ENCODE measurements at regions not wholly inside any gene's neighbourhood (a gene's known extent, or its start where the extent isn't known, plus 50 kb on each side); places are given as distances from the start of the nearest gene placed in this dataset.
"Not testable (repeated sequence)": the region's sequence is repeated elsewhere in the genome, so short reads cannot be mapped to it uniquely, and the experiment has no call there.

DNA sequence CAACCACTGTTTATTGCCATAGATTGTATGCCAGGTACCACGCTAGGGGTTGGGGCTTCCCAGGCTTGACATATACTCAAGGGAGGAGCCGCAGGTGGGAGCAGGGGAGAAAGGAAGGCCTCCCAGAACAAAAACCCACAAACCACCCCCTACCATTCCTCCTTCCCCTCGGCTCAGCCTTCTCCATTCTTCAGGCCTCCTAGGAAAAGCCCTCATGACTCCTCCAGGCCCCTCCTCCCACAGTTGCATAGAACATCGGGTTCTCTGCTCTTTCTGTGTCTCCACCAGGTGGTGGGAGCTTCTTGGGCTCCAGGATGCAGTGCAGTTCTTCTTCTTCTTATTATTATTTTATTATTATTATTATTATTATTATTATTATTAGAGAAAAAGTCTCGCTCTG is 80.3 kb downstream of the ZFP36L2 start:
- no peak for DNase-seq

DNA sequence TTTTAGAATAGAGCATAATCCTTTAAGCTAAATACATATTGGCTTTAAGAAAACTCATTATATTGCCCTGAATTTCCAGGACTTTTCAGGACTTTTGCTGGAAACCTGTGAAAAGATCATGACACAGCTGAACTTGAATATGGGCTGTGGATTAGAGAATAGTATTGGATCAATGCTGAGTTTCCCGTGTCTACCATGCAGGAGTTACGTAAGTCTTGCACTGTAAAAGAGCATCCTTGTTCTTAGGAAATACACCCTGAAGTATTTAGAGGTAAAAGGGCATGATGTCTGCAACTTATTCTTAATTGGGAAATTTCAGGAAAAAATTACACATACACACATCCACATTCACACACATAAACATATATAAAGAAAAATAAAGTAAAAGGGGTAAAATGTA is 82.1 kb downstream of the ZFP36L2 start:
- DNase-seq = no peak

DNA sequence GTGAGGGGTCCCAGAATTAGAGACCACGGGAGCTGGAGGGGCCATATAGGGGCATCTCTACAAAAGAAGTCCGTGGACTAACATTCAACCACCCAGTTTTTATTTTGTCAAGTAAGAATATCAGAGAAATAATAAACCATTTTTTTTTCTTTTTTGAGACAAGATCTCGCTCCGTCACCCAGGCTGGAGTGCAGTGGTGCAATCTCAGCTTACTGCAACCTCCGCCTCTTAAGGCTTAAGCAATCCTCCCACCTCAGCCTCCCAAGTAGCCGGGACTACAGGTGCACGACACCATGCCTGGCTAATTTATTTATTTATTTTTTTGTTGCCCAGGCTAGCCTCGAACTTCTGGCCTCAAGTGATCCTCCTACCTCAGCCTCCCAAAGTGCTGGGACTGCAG is 82.7 kb downstream of the ZFP36L2 start:
- no peak for DNase-seq

DNA sequence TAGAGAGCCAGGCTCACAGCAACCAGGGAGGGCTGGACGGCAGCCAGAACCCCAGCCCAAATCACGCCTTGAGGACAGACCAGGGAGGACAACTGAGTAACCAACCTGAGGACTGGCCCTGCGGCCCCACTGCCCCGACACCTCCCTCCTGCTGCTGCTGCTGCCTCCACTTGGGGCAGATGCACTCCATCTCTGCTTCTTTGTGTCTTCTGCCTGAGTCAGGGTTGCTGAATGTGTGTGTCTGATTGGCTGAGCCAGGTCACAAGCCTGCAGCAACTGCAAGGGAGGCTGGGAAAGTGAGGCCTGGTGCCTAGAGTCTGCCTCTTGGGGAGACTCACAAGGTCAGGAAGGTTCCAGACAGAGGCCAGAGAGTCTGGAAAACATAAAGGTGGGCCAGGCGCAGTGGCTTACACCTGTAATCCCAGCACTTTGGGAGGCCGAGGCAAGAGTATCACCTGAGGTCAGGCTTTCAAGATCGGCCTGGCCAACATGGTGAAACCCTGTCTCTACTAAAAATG is 83.4 kb downstream of the ZFP36L2 start:
- DNase-seq = no peak

DNA sequence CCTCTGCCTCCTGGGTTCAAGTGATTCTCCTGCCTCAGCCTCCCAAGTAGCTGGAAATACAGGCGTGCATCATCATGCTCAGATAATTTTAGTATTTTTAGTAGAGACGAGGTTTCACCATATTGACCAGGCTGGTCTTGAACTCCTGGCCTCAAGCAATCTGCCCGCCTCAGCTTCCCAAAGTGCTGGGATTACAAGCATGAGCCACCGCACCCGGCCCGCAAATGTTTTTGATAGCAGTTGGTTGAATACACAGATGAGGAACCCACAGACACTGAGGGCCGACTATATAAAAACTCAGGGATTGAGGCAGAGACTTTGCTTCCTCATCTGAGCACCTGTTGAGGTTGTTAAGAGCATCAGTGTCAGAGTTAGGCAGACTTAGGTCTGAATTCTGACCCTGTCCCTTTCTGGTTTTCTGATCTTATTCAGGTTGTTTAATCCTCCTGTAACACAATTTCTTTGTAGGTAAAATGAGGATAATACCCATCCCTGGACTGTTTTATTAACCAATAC is 84.7 kb downstream of the ZFP36L2 start:
- not testable (repeated sequence) for DNase-seq

DNA sequence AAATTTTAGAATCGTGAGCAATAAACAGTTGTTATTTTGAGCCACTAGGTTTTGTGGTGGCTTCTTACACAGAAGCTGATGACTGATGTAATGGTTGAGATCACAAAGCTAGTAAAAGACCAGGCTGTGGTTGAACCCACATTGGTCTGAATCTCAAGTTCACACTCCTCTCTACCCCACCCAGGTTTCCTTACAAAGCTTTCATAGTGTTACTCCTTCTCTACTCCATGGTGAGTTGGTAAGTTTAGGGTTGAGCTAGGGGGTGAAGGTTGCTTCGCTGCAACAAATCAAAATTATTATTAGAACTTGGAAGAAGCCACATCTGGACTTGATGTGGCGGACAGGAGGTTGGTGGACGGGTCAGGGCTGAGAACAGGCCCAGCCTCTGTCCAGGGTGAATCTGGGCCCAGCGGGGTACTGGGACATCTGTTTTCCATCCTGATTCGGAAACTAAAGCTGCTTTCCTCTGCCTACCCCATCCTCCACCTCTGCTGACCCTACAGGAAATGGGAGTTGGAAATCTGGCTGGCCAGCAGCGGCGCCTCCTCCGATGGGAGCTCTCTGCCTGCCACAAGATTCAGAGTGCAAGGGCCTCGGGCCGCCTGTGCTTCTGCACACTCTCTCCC is 86.3 kb downstream of the ZFP36L2 start:
- DNase-seq = no peak

DNA sequence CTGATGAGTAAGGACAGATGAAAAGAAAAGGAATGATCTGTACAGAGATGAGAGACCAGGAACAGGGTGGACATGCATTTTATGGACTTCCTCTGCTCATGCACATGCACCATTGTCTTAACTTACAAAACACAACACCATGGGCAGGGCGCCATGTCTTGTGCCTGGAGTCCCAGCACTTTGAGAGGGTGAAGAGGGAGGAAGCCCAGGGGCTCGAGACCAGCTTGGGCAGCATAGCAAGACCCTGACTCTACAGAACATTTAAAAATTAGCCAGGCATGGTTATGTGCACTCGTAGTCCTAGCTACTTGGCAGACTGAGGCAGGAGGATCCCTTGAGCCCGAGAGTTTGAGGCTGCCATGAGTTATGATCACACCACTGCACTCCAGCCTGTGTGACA is 86.9 kb downstream of the ZFP36L2 start:
- DNase-seq = no peak

DNA sequence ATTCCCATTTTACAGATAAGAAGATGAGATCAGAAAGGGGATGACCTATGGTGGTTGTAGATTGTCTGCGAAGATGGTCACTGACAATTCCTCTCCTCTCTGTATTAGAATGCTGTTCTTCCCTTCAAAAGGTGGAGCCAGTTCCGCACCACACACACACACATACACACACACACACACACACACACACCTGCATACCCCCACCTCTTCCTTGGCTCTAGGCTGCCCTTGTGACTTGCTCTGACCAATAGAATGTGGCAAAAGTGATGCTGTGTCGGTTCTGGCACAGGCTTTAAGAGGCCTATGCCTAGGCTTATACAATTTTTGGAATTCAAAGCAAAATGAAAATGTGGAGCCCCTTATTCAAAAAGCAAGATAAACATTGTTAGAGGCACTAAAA is 88.0 kb downstream of the ZFP36L2 start:
- no peak for DNase-seq

DNA sequence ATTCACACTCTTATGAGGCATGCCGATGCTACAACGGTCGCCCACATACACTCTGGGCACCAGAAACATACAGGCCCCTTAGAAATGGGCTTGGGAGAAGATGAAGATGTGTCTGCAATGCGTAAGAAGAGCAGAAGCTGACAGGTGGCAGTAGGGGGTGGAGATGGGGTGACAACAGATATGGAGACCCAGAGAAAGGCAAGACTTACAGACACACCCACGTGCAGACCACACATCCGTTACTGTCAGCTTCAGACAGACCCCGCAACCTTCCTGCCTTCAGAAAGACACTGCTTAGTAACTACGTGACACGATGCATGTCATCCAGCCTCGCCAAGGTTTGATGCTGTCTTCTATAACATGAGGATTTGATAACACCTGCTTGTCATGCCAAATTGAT is 89.5 kb downstream of the ZFP36L2 start:
- no peak for DNase-seq

DNA sequence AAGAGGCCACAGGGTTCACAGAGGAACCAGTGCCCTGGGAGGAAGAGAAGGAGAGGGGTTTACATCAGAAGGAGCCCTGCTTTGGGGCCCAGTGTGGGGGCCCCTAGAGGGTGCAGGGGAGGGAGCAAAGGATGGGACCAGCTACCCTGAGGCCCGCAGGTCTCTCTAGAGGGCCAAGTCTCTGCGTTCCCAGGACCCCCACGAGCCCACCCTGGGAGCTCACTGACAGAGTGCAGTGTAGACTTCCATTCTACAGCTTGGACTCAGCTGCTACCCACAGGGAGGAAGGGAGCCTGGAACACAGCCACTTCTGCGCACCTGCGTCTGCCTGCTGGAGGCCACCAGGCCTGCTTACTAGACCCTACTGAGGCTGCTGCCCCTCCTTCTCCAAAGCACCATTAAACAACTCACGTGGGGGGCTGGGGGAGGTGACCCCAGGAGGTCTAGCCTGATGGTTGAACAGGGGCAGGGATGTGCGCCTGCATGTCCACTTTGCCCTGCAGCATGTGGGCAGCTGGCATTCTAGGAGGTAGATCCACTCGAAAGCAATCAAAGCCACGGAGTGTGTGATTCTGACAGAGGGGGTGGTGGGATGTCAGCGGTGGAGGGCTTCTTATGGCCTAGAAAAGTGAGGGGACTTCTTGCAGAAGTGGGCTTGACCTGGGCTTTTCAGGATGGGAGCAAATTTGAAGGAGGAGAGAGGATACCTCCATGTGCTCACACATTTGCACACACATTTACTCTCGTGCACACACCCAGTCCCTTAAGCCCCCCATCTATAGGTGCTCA is 90.2 kb downstream of the ZFP36L2 start:
- DNase-seq = no peak

DNA sequence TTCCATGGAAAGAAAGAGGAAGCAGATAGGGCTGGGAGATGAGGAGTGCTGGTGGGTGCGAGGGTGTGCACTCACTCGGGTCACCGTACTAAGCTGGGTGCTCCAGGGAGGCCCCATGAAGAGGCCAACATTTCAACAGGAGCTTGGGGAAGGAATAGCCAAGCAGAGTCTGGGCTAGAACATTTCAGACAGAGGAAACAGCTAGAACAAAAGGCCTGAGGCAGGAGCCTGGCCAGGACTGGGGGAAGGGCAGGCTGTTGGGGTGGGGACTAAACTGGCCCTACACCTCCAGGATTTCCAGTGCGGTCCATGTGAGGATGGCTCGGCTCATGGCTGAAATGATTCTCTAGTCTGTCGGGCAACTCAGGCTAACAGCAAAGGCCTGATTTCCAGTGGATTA is 90.8 kb downstream of the ZFP36L2 start:
- DNase-seq = no peak

DNA sequence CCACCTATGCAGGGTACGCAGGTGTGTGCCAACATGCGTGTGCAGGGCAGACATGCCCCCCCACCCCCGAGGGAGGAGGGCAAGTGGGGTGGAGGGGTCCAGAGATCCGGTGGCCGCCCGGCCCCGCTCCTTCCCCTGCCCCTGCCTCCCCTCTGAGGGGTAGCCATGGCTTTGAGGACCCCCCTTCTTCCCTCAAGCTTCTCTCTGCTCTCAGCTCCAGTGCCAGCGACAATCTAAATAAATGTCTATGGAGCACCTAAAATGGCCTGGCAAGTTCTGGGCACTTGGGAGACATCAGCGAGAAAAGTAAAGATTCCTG is 91.9 kb downstream of the ZFP36L2 start:
- no peak for DNase-seq

DNA sequence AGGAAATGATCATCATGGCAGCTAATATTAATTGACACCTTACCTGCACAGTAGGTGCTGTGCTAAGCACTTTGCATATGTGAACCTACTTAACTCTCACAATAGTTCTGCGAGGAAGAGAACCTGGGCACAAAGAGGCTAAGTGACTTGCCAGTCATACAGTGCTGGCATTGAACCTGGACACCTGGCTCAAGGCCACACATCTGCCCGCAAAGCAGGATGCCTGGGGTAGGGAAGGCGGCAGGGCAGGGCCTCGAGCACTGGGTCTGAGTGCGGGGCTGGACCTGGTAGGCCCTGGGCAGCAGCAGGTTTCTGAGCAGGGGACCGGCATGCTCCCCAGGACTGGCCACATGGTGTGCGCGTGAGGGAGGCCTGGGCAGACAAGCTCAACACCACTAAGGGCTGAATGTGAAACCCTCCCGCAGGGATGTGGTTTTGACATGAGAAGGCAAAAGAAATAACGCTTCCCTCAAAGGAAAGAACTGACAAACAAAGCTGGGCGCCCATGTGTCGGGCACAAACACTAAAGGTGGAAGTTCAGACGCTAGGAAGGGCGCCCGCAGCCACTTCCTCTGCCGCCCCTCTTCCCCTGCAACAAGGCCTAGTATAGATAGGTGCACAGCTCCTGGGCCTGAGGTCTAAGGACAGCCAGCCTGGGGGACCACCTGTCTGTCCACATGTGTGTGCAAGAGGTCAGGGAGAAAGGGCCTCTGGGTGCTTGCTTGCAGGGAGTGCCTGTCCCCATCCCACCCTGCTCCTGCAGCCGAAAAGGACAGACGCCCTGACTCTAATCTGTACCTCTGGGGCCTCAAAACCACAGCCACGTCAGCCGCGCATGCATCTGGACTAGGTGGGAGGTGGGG is 92.5 kb downstream of the ZFP36L2 start:
- no peak for DNase-seq

DNA sequence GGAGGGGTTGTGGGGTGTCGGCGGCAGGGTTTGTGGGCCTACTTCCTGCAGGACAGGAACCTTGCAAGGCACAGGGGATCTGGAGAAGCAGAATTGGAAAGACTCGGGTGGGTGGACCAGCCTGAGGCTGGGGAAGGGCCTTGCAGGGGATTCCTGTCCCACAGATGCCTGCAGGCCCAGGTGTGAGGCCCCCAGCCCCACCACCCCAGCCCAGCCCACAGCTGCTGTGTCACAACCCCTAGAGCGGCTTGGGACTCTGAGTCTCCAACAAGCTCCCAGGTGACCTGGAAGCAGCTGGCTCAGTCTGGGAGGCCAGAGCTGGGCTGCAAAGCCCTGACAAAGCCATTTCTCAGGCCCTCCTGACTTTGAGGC is 93.1 kb downstream of the ZFP36L2 start:
- no peak for DNase-seq

DNA sequence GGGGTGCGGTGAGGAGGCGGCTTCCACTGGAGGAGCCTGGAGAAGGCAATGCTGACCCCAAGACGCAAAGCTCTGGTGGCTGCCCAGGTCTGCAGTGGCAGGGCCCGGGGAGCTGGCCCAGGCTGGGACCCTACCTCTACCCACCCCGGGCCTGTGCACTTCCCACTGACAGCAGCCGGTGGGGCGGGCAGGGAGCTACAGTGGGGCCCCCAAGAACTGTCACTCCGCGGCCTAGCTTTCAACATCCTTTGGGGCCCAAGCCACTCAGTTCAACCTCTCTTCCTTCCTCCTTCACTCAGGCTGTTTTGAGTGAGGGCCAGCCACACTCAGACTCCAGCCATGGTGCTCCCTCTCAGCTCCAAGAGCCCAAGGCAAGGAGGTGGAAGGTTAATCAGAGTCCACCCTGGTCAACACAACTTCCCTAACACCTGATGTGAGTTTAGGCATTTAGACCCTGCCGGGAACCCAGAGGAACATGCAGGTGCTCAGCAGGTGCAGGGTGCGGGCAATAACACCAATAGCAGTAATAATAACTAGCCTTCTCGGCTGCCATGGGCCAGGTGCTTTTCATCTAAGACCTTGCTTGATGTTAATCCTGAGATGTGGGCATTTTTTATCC is 93.6 kb downstream of the ZFP36L2 start:
- DNase-seq = no peak

DNA sequence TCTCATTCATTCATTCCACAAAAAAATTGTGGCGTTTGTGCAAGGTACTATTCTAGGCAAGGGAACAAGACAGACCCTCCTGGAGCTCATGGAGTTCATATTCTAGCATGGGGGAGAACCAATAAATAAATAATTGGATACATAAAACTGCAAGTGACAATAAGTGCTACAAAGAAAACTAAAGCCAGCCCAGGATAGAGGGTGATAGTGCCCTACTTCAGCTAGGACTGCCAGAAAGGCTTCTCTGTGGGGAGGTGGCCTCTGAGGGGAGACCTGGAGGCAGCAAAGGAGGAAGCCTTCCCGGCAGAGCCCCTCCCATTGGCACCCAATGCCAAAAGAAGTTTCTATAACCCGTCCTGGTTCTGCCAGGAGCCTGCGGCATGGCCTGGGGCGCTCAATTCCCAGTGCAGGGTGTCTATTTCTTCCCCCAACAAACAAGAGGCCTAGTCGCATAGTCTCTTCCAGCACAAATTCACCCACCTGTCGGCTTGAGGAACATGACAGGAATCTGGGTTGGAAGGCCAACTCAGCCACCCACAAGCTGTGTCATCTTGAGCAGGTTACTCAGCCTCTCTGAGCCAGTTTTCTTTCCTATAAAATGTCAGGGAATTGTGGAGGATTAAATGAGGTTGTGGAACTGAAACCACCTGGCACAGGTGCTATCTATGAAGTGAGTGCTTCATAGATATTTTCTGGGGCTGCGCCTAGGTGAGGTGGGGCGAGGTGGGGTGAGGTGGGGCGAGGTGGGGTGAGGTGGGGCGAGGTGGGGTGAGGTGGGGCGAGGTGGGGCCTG is 94.3 kb downstream of the ZFP36L2 start:
- no peak for DNase-seq

DNA sequence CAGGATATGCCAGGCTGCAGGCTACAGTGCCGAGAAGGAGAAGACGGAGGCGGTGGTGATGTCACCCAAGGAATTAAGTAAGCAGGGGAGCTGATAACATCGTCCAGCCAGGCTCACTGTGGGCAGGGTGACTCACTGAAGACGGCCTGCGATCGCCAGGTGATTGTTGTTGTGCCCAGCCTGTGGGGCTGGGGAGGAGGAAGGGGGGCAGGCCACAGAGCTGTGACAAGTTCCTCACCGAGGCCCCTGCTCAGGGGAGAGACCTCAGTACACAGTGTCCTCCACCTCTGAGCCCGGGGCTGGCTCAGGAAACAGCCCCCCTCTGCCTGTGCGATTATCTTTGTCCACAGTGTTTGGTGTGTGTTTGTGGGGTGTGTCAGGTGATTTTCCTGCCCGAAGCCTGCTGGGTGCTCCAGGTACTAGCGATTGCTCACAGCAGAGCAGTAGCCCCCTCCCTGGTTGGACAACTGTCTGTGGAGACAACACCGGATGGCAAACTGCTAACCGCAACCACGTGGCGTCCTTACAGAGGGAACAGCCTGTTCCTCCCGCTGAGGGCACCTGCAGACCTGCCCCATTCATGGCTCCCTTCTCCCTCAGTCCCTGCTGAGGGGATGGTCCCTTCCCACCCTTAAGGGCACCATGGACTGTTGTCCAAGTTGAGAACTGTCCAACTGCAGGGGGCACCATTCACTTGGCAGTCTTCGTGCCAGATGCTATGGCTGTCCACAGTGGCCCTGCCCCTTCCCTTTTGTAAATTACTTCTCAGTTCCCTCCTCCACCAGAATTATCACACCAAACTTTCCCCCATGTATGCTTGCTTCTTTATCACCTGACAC is 95.1 kb downstream of the ZFP36L2 start:
- peak in 1 of 2 experiments; percentile 42 for DNase-seq

DNA sequence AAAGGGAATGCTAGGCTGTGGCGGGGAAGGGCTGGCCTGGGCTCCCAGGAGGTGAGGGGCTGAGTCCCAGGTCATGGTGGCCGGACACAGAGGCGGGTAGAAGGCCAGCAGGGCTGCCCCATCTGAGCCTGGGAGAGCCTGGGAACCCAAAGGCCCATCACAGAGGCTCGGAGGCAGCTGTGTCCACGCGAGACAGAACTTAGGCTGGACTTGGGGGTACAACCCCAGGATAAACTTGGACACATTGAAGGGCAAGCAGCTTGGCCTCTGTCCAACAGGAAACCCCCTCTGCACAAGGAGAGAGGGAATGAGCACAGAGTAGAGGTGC is 95.9 kb downstream of the ZFP36L2 start:
- DNase-seq = no peak

DNA sequence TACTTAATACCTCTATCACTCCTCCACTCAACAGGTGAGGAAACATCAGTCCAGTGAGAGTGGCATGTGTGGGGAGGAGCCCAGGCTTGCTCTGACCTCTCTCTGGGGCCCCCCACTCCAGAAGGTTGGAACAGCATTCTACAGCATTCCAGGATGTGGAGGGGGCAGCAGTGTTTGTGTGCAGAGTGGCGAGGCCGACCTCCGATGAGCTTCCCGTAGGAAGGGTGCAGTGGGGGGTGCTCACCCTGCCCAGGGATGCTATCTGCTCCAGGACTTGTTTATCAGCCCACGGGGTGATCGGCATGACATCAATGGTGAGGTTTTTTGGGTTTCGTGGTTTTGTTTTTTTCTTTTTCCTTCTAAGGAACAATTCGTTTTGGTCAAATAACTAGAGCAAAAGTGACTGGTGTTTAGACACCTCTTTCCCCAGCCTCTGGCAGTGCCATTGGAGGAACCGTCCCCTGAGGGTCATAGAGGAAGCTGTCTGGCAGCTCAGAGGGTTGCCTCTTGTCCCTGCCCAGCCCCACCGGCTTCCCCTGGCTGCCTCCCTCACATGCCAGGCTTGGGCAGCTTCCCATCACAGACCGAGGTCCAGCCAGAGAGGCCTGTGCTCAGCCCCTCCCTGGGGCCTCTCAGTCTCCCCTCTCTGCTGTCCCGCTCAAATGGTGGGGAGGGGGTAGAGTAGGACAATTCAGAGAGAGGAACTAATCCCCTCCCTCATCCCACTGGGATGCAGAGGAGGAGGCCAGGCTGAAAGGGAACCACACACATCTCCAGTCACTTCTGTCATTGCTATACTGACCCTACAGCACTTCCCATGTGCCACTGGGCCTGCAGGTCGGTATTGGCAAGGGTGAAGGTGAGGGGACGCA is 96.5 kb downstream of the ZFP36L2 start:
- DNase-seq = no peak

DNA sequence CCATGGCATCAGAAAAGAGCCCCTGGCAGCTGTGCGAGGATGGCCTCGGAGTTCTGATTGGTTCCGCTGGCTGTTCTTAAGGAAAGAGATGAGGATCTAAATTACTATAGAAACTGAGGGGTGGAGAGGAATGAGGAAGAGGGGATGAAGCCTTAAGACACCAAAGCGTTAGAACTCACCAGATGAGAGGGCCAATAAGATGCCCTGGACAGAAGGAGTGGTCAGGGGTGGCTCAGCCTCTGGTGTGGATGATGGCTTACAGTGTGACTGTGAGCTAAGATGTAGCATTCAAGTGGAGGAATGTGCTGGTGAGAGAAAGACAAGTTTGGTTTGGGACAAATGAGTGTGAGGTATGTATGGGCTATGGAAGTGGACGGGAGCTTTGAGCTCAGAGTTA is 97.8 kb downstream of the ZFP36L2 start:
- DNase-seq = no peak
